ENCODE measurements at regions not wholly inside any gene's neighbourhood (a gene's known extent, or its start where the extent isn't known, plus 50 kb on each side); places are given as distances from the start of the nearest gene placed in this dataset.

- no peak for DNase-seq
Measured at GRCh38 chr11:115599125-115599524, 94.9 kb upstream of the CADM1 start.

- DNase-seq, result no peak
Measured at GRCh38 chr11:115598257-115598901, 94.2 kb upstream of the CADM1 start.

- no peak for DNase-seq
Measured at GRCh38 chr11:115591380-115591779, 87.2 kb upstream of the CADM1 start.

- no peak for DNase-seq
Measured at GRCh38 chr11:115590254-115590653, 86.0 kb upstream of the CADM1 start.

GRCh38 chr11:115587718-115588342 lies 83.6 kb upstream of the CADM1 start:
- no peak for DNase-seq

GRCh38 chr11:115585361-115586024 lies 81.3 kb upstream of the CADM1 start:
- DNase-seq, result no peak

- DNase-seq, result peak; percentile 3
Measured at GRCh38 chr11:115581871-115582639, 77.8 kb upstream of the CADM1 start.

- no peak for DNase-seq
Measured at GRCh38 chr11:115580927-115581680, 76.9 kb upstream of the CADM1 start.

GRCh38 chr11:115580416-115580815 lies 76.2 kb upstream of the CADM1 start:
- DNase-seq, result no peak

GRCh38 chr11:115579181-115579825 lies 75.1 kb upstream of the CADM1 start:
- DNase-seq, result no peak

GRCh38 chr11:115578275-115578674 lies 74.1 kb upstream of the CADM1 start:
- DNase-seq, result no peak

- DNase-seq, result no peak
Measured at GRCh38 chr11:115577701-115578100, 73.5 kb upstream of the CADM1 start.

GRCh38 chr11:115576606-115577380 lies 72.6 kb upstream of the CADM1 start:
- DNase-seq, result no peak

GRCh38 chr11:115572551-115572950 lies 68.3 kb upstream of the CADM1 start:
- no peak for DNase-seq

GRCh38 chr11:115566180-115566764 lies 62.1 kb upstream of the CADM1 start:
- no peak for DNase-seq

- no peak for DNase-seq
Measured at GRCh38 chr11:115564851-115565250, 60.6 kb upstream of the CADM1 start.

GRCh38 chr11:115561116-115561515 lies 56.9 kb upstream of the CADM1 start:
- DNase-seq, result no peak

- no peak for DNase-seq
Measured at GRCh38 chr11:115558635-115559034, 54.4 kb upstream of the CADM1 start.

GRCh38 chr11:115557681-115558080 lies 53.5 kb upstream of the CADM1 start:
- DNase-seq, result no peak

- DNase-seq, result no peak
Measured at GRCh38 chr11:115556984-115557383, 52.8 kb upstream of the CADM1 start.
